ES-I3 (cell line): ENCODE measurements at regions not wholly inside any gene's neighbourhood (a gene's known extent, or its start where the extent isn't known, plus 50 kb on each side); places are given as distances from the start of the nearest gene placed in this dataset.

Experiments used
- H3K36me3 ChIP-seq: 2 replicates; pipeline ENCODE4 v1.6.1; 2013; ENCODE audit warnings: mild to moderate bottlenecking, low read length, control low read depth, moderate library complexity; ENCODE audit not compliant: insufficient read depth
- H3K4me1 ChIP-seq: 2 replicates; pipeline ENCODE4 v1.6.1; 2013; ENCODE audit warnings: mild to moderate bottlenecking, control low read depth, low read length; ENCODE audit not compliant: insufficient read depth
- H3K9ac ChIP-seq: 2 replicates; pipeline ENCODE4 v1.6.1; 2013; ENCODE audit warnings: low read depth, mild to moderate bottlenecking, low read length, moderate library complexity
- H3K9me3 ChIP-seq: 2 replicates; pipeline ENCODE4 v1.6.1; 2013; ENCODE audit warnings: mild to moderate bottlenecking, low read length, moderate library complexity; ENCODE audit not compliant: control insufficient read depth, insufficient read depth

DNA sequence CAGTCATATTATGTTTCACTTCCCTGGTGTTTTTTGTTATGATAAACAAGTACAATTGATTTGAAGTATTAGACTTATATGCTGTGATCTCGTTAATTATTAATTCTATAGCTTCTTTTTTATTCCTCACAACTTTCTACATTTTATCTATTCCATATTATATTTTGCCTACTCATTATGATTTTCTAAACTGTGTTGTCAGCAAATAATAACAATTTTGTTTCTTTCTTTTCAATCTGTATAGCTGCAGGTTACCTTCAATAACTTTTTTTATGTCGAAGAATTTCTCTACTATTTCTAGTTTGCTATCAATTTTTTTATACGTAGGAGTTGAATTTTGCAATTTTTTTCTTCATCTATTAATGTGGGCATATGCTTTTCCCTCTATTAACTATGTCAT lies 304.4 kb downstream of the PCDH17 start:
- no peaks in the 10 kb centered on the region for H3K9me3 ChIP-seq
- H3K36me3 ChIP-seq = no peaks in the 10 kb centered on the region
- no peaks in the 10 kb centered on the region for H3K4me1 ChIP-seq
- no peak overlapping the region for H3K9ac ChIP-seq

DNA sequence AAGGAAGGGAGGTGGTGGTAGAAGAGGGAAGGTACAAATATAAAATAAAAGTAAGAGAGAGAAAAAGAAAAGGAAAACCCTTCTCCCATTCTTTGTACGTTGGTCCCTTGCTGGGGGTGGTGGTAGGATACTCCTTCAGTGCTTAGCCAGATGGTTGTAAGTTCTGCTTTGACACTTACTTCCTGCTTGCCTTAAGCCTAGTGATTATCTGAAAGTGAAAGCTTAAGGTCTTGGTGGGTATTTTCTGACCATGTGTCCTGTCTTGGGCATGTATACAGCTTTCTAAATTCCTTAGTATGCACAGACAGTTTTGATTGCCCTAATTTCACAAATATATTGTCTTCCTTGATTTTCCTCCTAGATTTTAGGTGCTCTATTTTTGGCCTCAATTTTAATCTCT lies 314.8 kb downstream of the PCDH17 start:
- H3K9me3 ChIP-seq = 0 out of 2 replicates have a peak, but pooled peaks cover 4% of the 10 kb centered on the region
- no peaks in the 10 kb centered on the region for H3K36me3 ChIP-seq
- no peak overlapping the region for H3K9ac ChIP-seq
- no peaks in the 10 kb centered on the region for H3K4me1 ChIP-seq

- no peaks in the 10 kb centered on the region for H3K36me3 ChIP-seq
- H3K9ac ChIP-seq = no peak overlapping the region
- H3K4me1 ChIP-seq = no peaks in the 10 kb centered on the region
- H3K9me3 ChIP-seq = 0 out of 2 replicates have a peak, but pooled peaks cover 4% of the 10 kb centered on the region
Observed at GRCh38 chr13:57948884-57949283, 317.3 kb downstream of the PCDH17 start.

GRCh38 chr13:57969951-57970350 lies 338.4 kb downstream of the PCDH17 start:
- H3K36me3 ChIP-seq = no peaks in the 10 kb centered on the region
- no peaks in the 10 kb centered on the region for H3K4me1 ChIP-seq
- no peaks in the 10 kb centered on the region; the same call in 1 of the 2 replicates for H3K9me3 ChIP-seq
- no peak overlapping the region for H3K9ac ChIP-seq

- H3K4me1 ChIP-seq = no peaks in the 10 kb centered on the region
- H3K36me3 ChIP-seq = no peaks in the 10 kb centered on the region
- H3K9ac ChIP-seq = no peak overlapping the region
- no peaks in the 10 kb centered on the region; the same call in 1 of the 2 replicates for H3K9me3 ChIP-seq
Observed at GRCh38 chr13:57970404-57970803, 338.9 kb downstream of the PCDH17 start.

DNA sequence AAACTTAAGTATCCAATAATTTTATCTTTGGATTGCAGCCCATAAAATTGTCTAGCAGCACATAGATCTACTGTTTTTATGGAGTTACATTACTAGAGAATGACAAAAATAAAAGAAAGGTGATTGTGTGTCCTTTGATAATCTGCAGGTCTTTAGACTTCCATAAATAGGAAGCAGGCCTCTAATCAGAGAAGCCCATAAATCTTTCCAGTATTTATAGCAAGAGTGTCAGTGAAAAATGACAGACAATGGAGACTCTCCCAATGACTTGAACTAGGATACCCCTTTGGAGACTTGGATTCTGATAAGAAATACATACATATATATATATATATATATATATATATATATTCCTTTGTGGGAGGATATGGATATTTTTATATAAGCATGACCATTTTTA lies 351.2 kb downstream of the PCDH17 start:
- Histone ChIP-seq H3K4me1 (no peaks in the 10 kb centered on the region), H3K9ac (no peak overlapping the region), H3K36me3 (no peaks in the 10 kb centered on the region), H3K9me3 (no peaks in the 10 kb centered on the region)

DNA sequence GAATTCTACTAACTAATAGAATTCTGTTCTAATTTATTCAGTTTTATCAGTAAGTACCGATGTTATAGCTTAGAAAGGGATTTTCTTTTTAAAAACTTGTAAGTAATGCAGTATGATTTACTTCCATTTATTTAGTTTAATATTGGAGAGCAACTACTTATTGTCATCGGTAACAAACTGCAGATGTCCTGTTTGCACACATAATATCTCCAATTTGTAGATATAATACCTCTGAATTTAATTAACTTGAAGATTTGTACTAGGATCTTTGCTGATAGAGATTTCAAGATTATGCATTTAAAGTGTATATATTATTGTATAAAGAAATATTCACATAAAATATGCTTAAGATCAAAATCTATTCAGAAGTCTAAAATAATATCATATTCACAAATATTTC lies 356.7 kb downstream of the PCDH17 start:
- no peaks in the 10 kb centered on the region for H3K9me3 ChIP-seq
- H3K4me1 ChIP-seq = no peaks in the 10 kb centered on the region
- H3K36me3 ChIP-seq = no peaks in the 10 kb centered on the region
- no peak overlapping the region for H3K9ac ChIP-seq

DNA sequence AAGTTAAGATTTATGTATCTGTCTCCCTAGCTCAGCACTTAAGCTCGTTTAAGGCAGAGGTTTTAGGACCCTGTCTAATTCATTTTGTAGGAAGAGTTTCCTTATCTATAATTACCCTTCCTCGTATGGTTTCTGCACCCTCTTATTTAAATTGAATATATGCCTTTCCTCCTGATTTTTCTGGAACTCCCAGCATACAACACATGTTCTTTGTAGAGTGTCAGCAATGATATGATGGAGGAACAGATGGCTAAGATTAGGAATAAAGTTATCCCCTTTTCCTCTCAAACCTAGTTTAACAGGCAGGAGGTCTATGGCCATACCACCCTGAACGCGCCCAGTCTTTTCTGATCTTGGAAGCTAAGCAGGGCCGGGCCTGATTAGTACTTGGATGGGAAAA lies 359.5 kb downstream of the PCDH17 start:
- H3K9me3 ChIP-seq = no peaks in the 10 kb centered on the region
- H3K4me1 ChIP-seq = no peaks in the 10 kb centered on the region
- no peak overlapping the region for H3K9ac ChIP-seq
- no peaks in the 10 kb centered on the region for H3K36me3 ChIP-seq

GRCh38 chr13:57992416-57992815 lies 360.9 kb downstream of the PCDH17 start:
- Histone ChIP-seq H3K36me3 (no peaks in the 10 kb centered on the region), H3K4me1 (no peaks in the 10 kb centered on the region), H3K9ac (no peak overlapping the region), H3K9me3 (no peaks in the 10 kb centered on the region)

DNA sequence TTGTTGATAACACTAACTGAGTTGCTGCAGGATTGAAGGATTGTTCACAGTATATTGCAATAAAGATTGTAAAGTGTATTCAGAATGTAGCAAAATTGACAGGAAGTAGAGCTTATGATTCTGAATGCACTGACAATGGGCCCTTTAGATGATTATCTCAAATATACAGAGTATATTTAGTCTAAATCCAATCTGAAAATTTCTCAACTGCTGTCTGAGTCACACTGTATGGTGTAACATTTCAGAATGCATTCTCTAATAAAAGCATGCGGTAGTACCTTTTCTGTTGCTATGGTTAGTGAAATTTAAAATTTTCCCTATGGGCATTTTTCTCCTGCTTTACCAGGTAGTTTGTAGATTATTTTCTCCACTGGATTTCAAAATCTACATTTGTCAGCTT lies 365.2 kb downstream of the PCDH17 start:
- Histone ChIP-seq H3K9ac (no peak overlapping the region), H3K36me3 (no peaks in the 10 kb centered on the region), H3K4me1 (no peaks in the 10 kb centered on the region), H3K9me3 (no peaks in the 10 kb centered on the region)

DNA sequence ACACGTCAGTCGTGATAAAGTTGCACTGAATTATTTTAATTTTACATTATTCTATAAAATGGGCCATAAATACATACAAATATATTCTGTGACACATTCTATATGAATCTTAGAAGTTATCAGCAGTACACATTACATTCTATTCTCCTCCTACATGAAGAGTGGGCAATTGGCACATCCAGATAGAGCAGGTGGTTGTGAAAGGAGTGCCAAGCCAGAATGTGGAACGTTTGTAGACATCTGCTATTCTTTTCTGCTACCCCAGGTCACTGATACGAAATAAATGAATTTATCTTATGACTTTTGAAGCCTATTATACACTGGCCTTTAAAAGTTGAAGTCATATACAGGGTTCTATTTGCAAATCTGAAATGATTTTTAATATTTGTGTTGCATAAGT lies 373.2 kb downstream of the PCDH17 start:
- Histone ChIP-seq H3K9ac (no peak overlapping the region), H3K9me3 (no peaks in the 10 kb centered on the region), H3K36me3 (no peaks in the 10 kb centered on the region), H3K4me1 (no peaks in the 10 kb centered on the region)

GRCh38 chr13:58018020-58018419 lies 386.5 kb downstream of the PCDH17 start:
- Histone ChIP-seq H3K9ac (no peak overlapping the region), H3K36me3 (no peaks in the 10 kb centered on the region), H3K4me1 (no peaks in the 10 kb centered on the region), H3K9me3 (no peaks in the 10 kb centered on the region)

GRCh38 chr13:58018865-58019264 lies 387.3 kb downstream of the PCDH17 start:
- H3K9me3 ChIP-seq = no peaks in the 10 kb centered on the region
- no peak overlapping the region for H3K9ac ChIP-seq
- H3K4me1 ChIP-seq = no peaks in the 10 kb centered on the region
- no peaks in the 10 kb centered on the region for H3K36me3 ChIP-seq

DNA sequence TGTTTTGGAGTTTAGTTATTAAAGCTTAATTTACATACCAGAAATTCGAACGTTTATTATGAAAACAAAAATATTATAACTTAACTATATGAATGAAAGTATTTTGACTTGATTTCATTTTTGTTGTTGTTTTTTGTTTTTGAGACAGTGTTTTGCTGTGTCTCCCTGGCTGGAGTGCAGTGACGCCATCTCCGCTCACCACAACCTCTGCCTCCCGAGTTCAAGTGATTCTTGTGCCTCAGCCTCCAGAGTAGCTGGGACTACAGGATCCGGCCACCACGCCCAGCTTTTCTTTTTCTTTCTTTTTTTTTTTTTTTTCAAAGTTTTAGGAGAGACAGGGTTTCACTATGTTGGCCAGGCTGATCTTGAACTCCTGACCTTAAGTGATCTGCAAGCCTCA lies 392.6 kb downstream of the PCDH17 start:
- Histone ChIP-seq H3K4me1 (no peaks in the 10 kb centered on the region), H3K9me3 (no peaks in the 10 kb centered on the region), H3K36me3 (no peaks in the 10 kb centered on the region), H3K9ac (no peak overlapping the region)

GRCh38 chr13:58025821-58026220 lies 394.3 kb downstream of the PCDH17 start:
- Histone ChIP-seq H3K4me1 (no peaks in the 10 kb centered on the region), H3K9ac (no peak overlapping the region), H3K9me3 (no peaks in the 10 kb centered on the region), H3K36me3 (no peaks in the 10 kb centered on the region)
